ENCODE measurements at regions not wholly inside any gene's neighbourhood (a gene's known extent, or its start where the extent isn't known, plus 50 kb on each side); places are given as distances from the start of the nearest gene placed in this dataset.

DNA sequence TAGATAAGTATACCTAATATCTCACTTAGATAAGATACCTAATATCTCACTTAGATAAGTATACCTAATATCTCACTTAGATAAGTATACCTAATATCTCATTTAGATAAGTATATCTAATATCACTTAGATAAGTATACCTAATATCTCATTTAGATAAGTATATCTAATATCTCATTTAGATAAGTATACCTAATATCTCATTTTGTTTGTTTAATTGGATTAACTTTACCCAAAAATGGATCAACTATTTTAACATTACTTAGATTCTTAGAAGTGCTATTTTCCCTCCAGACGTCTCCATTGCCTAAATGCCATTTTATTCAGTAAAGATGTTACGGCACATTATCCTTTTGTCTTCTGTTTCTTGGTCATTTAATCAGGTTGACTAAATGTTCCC is 346.4 kb downstream of the CHRM3 start:
- TF ChIP-seq, protein P1, sequence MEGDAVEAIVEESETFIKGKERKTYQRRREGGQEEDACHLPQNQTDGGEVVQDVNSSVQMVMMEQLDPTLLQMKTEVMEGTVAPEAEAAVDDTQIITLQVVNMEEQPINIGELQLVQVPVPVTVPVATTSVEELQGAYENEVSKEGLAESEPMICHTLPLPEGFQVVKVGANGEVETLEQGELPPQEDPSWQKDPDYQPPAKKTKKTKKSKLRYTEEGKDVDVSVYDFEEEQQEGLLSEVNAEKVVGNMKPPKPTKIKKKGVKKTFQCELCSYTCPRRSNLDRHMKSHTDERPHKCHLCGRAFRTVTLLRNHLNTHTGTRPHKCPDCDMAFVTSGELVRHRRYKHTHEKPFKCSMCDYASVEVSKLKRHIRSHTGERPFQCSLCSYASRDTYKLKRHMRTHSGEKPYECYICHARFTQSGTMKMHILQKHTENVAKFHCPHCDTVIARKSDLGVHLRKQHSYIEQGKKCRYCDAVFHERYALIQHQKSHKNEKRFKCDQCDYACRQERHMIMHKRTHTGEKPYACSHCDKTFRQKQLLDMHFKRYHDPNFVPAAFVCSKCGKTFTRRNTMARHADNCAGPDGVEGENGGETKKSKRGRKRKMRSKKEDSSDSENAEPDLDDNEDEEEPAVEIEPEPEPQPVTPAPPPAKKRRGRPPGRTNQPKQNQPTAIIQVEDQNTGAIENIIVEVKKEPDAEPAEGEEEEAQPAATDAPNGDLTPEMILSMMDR (IDR thresholded peaks at IDR 0.05): no peak
- no peak for TF ChIP-seq EP300 (IDR thresholded peaks at IDR 0.05)

All from suprapubic skin (tissue), 3 donors.